ENCODE measurements at regions not wholly inside any gene's neighbourhood (a gene's known extent, or its start where the extent isn't known, plus 50 kb on each side); places are given as distances from the start of the nearest gene placed in this dataset.

DNA sequence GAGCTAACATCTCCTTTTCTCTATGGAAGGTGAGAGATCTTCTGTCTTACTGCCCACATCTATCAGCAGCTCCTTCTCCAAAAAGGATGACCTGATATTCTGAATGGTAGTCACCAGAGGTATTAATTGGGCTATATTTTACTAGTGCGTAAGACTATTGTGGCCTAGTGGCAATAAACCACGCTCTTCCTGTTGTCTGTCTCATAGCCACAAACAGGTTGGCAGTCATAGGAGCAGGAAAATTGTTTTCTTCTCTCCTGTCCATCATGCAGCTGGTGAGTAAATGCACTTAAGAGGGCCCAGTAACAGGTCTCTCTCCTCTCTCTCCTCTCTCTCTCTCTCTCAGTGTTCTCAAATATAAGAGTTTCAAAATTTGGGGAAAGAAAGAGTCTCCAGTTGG is 856.8 kb upstream of the ACVR2A start:
- TF ChIP-seq, protein P1, sequence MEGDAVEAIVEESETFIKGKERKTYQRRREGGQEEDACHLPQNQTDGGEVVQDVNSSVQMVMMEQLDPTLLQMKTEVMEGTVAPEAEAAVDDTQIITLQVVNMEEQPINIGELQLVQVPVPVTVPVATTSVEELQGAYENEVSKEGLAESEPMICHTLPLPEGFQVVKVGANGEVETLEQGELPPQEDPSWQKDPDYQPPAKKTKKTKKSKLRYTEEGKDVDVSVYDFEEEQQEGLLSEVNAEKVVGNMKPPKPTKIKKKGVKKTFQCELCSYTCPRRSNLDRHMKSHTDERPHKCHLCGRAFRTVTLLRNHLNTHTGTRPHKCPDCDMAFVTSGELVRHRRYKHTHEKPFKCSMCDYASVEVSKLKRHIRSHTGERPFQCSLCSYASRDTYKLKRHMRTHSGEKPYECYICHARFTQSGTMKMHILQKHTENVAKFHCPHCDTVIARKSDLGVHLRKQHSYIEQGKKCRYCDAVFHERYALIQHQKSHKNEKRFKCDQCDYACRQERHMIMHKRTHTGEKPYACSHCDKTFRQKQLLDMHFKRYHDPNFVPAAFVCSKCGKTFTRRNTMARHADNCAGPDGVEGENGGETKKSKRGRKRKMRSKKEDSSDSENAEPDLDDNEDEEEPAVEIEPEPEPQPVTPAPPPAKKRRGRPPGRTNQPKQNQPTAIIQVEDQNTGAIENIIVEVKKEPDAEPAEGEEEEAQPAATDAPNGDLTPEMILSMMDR (conservative IDR thresholded peaks at IDR 0.05) = no peak
- Histone ChIP-seq H3K18ac (ENCODE audit: insufficient read length, low read depth, low read length) (no peak overlapping the region), H3K23me2 (ENCODE audit: insufficient read length, low read depth, low read length, poor library complexity, severe bottlenecking) (no peaks in the 10 kb centered on the region), H2AK5ac (ENCODE audit: insufficient read length, low read length) (no peak overlapping the region), H3K23ac (ENCODE audit: insufficient read length, low read depth, low read length) (no peak overlapping the region), H3K79me1 (ENCODE audit: insufficient read depth, low read depth, low read length, poor library complexity, severe bottlenecking) (no peaks in the 10 kb centered on the region), H3T11ph (ENCODE audit: low read length) (no peak overlapping the region), H4K91ac (ENCODE audit: insufficient read length, low read depth, low read length) (no peak overlapping the region), H2BK15ac (ENCODE audit: low read depth, low read length) (no peak overlapping the region), H2AFZ (ENCODE audit: low read length) (no peak overlapping the region), H3K4ac (ENCODE audit: low read depth, low read length) (no peak overlapping the region), H3K14ac (ENCODE audit: insufficient read depth, low read length) (no peak overlapping the region), H4K8ac (replicated peaks; ENCODE audit: insufficient read length, low read depth, low read length) (no peak overlapping the region), H2BK120ac (ENCODE audit: low read depth, low read length, poor library complexity, severe bottlenecking) (no peak overlapping the region), H3K56ac (ENCODE audit: insufficient read length, low read depth, low read length) (no peak overlapping the region), H3K9ac (ENCODE audit: extremely low read depth, insufficient read length, low read length) (no peak overlapping the region), H3K9me3 (ENCODE audit: control insufficient read depth, low read depth, low read length) (no peaks in the 10 kb centered on the region), H2BK5ac (ENCODE audit: insufficient read length, low read length) (no peak overlapping the region), H3K4me1 (ENCODE audit: insufficient read depth, low read length) (no peaks in the 10 kb centered on the region; the same call in 1 of the 2 replicates), H3K27ac (ENCODE audit: insufficient read length, low read depth, low read length) (no peak overlapping the region), H4K5ac (ENCODE audit: insufficient read length, low read depth, low read length) (no peak overlapping the region), H2BK12ac (ENCODE audit: insufficient read length, low read depth, low read length) (no peak overlapping the region), H2BK20ac (ENCODE audit: low read depth, low read length, poor library complexity, severe bottlenecking) (no peak overlapping the region), H3K27me3 (ENCODE audit: insufficient read depth, low read length) (no peaks in the 10 kb centered on the region), H3K79me2 (ENCODE audit: insufficient read depth, low read length) (no peaks in the 10 kb centered on the region), H3K4me2 (ENCODE audit: insufficient read depth, insufficient read length, low read length) (no peak overlapping the region), H4K20me1 (ENCODE audit: control insufficient read depth, insufficient read depth, insufficient read length) (no peaks in the 10 kb centered on the region)
- peaks cover 5 to 11% of the 10 kb centered on the region in 2 experiments for H3K4me1 Mint-ChIP-seq
- WGBS (ENCODE audit: extremely low coverage, insufficient read length, low lambda C conversion rate) = no CpG with 5 or more reads among the region's 2 CpGs
- H3K4me3 Mint-ChIP-seq = no peak overlapping the region
- H3K27ac Mint-ChIP-seq = no peak overlapping the region
- no peaks in the 10 kb centered on the region for H3K36me3 Mint-ChIP-seq (ENCODE audit: insufficient read depth in 1 of 3, low read depth in 3 of 3)
- DNase-seq = no peak
- H3K9me3 Mint-ChIP-seq = no peaks in the 10 kb centered on the region
- no peaks in the 10 kb centered on the region for H3K27me3 Mint-ChIP-seq (ENCODE audit: low read depth)
